ENCODE measurements at regions not wholly inside any gene's neighbourhood (a gene's known extent, or its start where the extent isn't known, plus 50 kb on each side); places are given as distances from the start of the nearest gene placed in this dataset.

DNA sequence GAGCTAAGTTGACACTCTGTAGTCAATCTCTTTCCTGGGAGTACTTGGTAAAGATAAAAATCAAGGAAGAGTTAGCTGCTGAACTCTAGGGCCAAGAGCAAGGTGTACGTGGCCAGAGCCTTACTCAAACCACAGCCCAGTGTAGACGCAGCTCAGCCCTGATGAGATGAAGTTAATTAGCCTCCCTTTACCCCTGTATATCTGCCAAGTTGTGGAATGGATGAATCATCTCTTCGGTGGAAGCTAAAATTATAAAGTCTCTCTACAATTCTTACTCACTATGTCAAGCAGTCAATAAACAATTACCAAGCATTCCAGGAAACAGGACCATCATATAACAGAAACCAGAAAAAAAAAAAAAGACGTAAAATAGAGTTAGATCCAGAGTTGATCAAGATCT, 146.9 kb upstream of the UFM1 start:
- TF ChIP-seq, protein P1, sequence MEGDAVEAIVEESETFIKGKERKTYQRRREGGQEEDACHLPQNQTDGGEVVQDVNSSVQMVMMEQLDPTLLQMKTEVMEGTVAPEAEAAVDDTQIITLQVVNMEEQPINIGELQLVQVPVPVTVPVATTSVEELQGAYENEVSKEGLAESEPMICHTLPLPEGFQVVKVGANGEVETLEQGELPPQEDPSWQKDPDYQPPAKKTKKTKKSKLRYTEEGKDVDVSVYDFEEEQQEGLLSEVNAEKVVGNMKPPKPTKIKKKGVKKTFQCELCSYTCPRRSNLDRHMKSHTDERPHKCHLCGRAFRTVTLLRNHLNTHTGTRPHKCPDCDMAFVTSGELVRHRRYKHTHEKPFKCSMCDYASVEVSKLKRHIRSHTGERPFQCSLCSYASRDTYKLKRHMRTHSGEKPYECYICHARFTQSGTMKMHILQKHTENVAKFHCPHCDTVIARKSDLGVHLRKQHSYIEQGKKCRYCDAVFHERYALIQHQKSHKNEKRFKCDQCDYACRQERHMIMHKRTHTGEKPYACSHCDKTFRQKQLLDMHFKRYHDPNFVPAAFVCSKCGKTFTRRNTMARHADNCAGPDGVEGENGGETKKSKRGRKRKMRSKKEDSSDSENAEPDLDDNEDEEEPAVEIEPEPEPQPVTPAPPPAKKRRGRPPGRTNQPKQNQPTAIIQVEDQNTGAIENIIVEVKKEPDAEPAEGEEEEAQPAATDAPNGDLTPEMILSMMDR (IDR thresholded peaks at IDR 0.05; ENCODE audit: borderline replicate concordance, insufficient read depth, low read depth, low read length), result no peak
- H3K4me3 ChIP-seq (ENCODE audit: low read depth, low read length), result no peak overlapping the region

DNA sequence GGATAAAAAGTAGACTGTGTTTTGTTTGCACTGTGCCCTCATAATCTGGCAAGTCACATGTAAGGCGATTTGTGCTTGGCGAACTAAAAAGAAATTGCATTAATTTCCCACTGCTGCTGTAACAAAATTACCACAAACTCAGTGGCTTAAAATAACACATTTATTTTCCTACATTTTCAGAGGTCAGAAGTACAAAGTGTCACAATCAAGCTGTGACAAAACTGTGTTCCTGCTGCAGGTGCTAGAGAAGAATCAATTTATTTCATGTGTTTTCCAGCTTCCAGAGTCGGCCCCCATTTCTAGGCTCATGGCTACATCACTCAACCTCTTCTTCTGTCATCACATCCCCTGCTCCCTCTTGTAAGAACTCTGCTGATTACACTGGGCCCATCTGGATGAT, 158.6 kb upstream of the UFM1 start:
- no peak overlapping the region for H3K4me3 ChIP-seq (ENCODE audit: low read depth, low read length)
- TF ChIP-seq, protein P1 (IDR thresholded peaks at IDR 0.05; ENCODE audit: borderline replicate concordance, insufficient read depth, low read depth, low read length), result no peak

DNA sequence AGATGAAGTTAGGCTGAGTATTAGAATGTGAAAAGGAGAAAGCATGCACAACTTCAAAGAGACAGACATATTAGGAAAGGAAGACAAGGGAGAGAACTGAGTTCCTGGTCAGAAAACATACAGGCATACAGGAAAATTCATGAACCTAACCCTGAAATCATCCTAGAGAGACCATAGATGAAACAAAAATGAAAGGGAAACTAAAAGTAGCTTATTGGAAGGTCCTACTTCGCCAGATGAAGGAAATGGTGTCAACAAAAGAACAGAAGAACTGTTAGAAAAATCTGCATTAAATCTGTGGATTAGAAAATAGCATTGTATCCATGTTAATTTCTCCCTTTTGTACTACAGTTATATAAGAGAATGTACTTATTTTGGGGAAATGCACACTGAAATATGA, 169.0 kb upstream of the UFM1 start:
- TF ChIP-seq, protein P1 (IDR thresholded peaks at IDR 0.05; ENCODE audit: borderline replicate concordance, insufficient read depth, low read depth, low read length), result no peak
- H3K4me3 ChIP-seq (ENCODE audit: low read depth, low read length), result no peak overlapping the region

DNA sequence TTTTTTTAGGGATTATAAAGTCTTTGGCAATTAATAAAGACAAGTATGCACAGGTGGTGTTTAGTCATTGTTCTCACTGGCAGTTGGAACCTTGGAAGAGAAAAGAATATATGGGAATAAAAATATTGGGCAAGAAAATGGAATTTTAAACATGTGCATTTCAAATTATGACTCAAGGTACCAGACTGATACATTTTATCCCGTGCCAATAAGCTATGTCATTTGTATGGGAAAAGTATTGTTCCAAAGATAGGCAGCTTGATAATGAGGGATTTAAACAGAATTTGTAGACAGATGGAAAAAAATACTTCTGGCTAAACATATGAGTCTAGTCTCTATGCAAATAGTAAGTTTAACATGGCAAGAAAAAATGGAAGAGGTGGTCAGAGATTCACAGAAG, 169.5 kb upstream of the UFM1 start:
- no peak overlapping the region for H3K4me3 ChIP-seq (ENCODE audit: low read depth, low read length)

DNA sequence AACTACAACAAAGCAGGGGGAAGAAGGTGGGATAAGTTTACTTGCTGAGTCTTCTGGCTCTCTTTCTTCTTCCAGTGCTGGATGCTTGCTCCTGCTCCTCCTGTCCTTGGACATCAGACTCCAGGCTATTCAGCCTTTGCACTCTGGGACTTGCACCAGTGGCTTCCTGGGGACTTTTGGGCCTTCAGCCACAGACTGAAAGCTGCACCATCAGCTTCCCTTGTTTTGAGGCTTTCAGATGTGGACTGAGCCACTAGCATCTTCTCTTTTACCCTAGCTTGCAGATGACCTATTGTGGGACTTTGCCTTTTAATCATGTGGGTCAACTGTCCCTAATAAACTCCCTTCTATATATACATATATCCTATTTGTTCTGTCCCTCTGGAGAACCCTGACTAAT, 173.0 kb upstream of the UFM1 start:
- no peak overlapping the region for H3K4me3 ChIP-seq (ENCODE audit: low read depth, low read length)
- TF ChIP-seq, protein P1 (IDR thresholded peaks at IDR 0.05; ENCODE audit: borderline replicate concordance, insufficient read depth, low read depth, low read length), result no peak

More for the DNA sequence above, 169.5 kb upstream of the UFM1 start:
- TF ChIP-seq, protein P1 (IDR thresholded peaks at IDR 0.05; ENCODE audit: borderline replicate concordance, insufficient read depth, low read depth, low read length), result no peak

DNA sequence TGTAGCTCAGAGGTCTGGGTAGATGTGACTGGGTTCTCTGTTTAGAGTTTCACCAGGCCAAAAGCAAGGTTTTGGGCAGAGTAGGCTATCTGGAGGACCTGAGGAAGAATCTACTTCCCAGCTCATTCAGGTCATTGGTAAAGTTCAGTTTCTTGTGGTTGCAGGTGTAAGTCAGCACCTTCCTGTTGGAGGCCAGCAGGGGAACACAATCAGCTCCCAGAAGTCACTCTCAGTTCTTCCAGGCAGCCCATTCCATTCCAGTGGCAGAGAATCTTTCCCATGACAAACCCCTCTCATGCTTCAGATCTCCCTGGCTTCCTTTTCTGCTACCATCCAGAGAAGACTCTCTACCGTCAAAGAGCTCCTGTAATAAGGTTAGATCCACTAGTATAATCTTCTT, 176.2 kb upstream of the UFM1 start:
- no peak overlapping the region for H3K4me3 ChIP-seq (ENCODE audit: low read depth, low read length)
- TF ChIP-seq, protein P1 (IDR thresholded peaks at IDR 0.05; ENCODE audit: borderline replicate concordance, insufficient read depth, low read depth, low read length), result no peak

DNA sequence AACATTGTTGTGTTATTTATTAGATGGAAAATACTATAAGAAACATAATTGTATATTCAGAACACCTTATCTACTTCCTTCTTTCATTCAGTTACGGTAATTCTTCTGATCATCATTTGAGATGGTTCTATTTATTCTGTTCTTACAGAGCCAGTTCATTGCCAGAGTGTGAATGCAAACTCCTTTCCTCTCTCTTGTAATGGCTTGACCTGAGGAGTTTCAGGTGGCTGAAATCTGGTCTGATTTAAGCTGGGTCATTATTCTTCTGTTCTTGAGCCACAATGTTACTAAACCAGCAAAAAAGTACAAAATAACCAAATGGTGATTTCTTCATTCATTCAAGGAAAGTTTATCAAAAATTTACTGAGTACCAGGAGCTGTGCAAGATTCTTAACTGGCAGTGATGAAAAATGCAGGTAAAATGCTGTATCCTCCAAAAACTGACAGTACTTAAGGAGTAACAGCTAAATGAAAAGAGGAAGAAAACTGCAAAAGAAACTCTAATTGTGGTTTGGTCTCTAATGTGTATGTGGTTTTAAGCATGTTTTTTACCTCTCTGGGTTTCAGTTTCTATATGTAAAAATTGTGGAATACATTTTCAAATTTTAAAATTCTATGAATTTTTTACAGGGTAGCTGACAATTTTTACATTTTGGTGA, 182.4 kb upstream of the UFM1 start:
- no peak overlapping the region for H3K4me3 ChIP-seq (ENCODE audit: low read depth, low read length)
- TF ChIP-seq, protein P1 (IDR thresholded peaks at IDR 0.05; ENCODE audit: borderline replicate concordance, insufficient read depth, low read depth, low read length), result no peak
